H9 (cell line): ENCODE measurements at regions not wholly inside any gene's neighbourhood (a gene's known extent, or its start where the extent isn't known, plus 50 kb on each side); places are given as distances from the start of the nearest gene placed in this dataset.

Source experiments
- DNase-seq: peaks from one replicate; pipeline ENCODE4 v3.0.0-alpha.2; 2017
- H2AFZ ChIP-seq: one replicate; pipeline ENCODE4 v1.6.1; 2013; ENCODE audit warnings: mild to moderate bottlenecking, low read length, control low read depth, moderate library complexity
- H2AK5ac ChIP-seq: 2 replicates; pipeline ENCODE4 v1.6.1; 2013; ENCODE audit warnings: low read length, control low read depth, mixed read lengths; ENCODE audit not compliant: insufficient read length
- H2BK120ac ChIP-seq: one replicate; pipeline ENCODE4 v1.6.1; 2013; ENCODE audit warnings: low read depth, mild to moderate bottlenecking, low read length, control low read depth, inconsistent platforms; ENCODE audit not compliant: poor library complexity, severe bottlenecking
- H2BK12ac ChIP-seq: 2 replicates; pipeline ENCODE4 v1.6.1; 2013; ENCODE audit warnings: low read length, control low read depth, mixed read lengths, low read depth; ENCODE audit not compliant: insufficient read length
- H2BK15ac ChIP-seq: 2 replicates; pipeline ENCODE4 v1.6.1; 2013; ENCODE audit warnings: low read depth, low read length, control low read depth
- H2BK20ac ChIP-seq: one replicate; pipeline ENCODE4 v1.6.1; 2013; ENCODE audit warnings: low read depth, mild to moderate bottlenecking, low read length, control low read depth, inconsistent platforms; ENCODE audit not compliant: poor library complexity, severe bottlenecking
- H2BK5ac ChIP-seq: 2 replicates; pipeline ENCODE4 v1.6.1; 2013; ENCODE audit warnings: low read length, control low read depth, mixed read lengths; ENCODE audit not compliant: insufficient read length
- H3K14ac ChIP-seq: 2 replicates; pipeline ENCODE4 v1.6.1; 2013; ENCODE audit warnings: low read length, control low read depth; ENCODE audit not compliant: insufficient read depth
- H3K18ac ChIP-seq: 2 replicates; pipeline ENCODE4 v1.6.1; 2013; ENCODE audit warnings: low read depth, mild to moderate bottlenecking, mixed read lengths, low read length, control low read depth; ENCODE audit not compliant: insufficient read length
- H3K23ac ChIP-seq: 2 replicates; pipeline ENCODE4 v1.6.1; 2013; ENCODE audit warnings: low read length, control low read depth, mixed read lengths, low read depth; ENCODE audit not compliant: insufficient read length
- H3K23me2 ChIP-seq: 2 replicates; pipeline ENCODE4 v1.6.1; 2013; ENCODE audit warnings: low read depth, mild to moderate bottlenecking, mixed read lengths, low read length, control low read depth; ENCODE audit not compliant: insufficient read length, poor library complexity, severe bottlenecking
- H3K27ac ChIP-seq: 2 replicates; pipeline ENCODE4 v1.5.1; 2013; ENCODE audit warnings: low read length, control low read depth, mixed read lengths, low read depth; ENCODE audit not compliant: insufficient read length
- H3K27me3 ChIP-seq: 2 replicates; pipeline ENCODE4 v1.6.1; 2013; ENCODE audit warnings: low read length, control low read depth, inconsistent platforms; ENCODE audit not compliant: insufficient read depth
- H3K4ac ChIP-seq: 2 replicates; pipeline ENCODE4 v1.6.1; 2013; ENCODE audit warnings: low read depth, mild to moderate bottlenecking, control low read depth, inconsistent platforms, low read length, moderate library complexity
- H3K4me1 ChIP-seq: 2 replicates; pipeline ENCODE4 v1.6.1; 2013; ENCODE audit warnings: low read length, control low read depth, inconsistent platforms; ENCODE audit not compliant: insufficient read depth
- H3K4me2 ChIP-seq: 2 replicates; pipeline ENCODE4 v1.6.1; 2013; ENCODE audit warnings: low read length, control low read depth, mixed read lengths; ENCODE audit not compliant: insufficient read length, insufficient read depth
- H3K56ac ChIP-seq: 2 replicates; pipeline ENCODE4 v1.6.1; 2013; ENCODE audit warnings: low read depth, mild to moderate bottlenecking, mixed read lengths, low read length, control low read depth; ENCODE audit not compliant: insufficient read length
- H3K79me1 ChIP-seq: 2 replicates; pipeline ENCODE4 v1.6.1; 2013; ENCODE audit warnings: low read depth, mild to moderate bottlenecking, moderate library complexity, low read length, control low read depth, inconsistent platforms; ENCODE audit not compliant: insufficient read depth, poor library complexity, severe bottlenecking
- H3K79me2 ChIP-seq: 2 replicates; pipeline ENCODE4 v1.6.1; 2013; ENCODE audit warnings: low read length, control low read depth, inconsistent platforms; ENCODE audit not compliant: insufficient read depth
- H3K9ac ChIP-seq: 2 replicates; pipeline ENCODE4 v1.6.1; 2013; ENCODE audit warnings: low read length, control low read depth, mixed read lengths; ENCODE audit not compliant: insufficient read length; ENCODE audit errors: extremely low read depth
- H3K9me3 ChIP-seq: one replicate; pipeline ENCODE4 v1.6.1; 2013; ENCODE audit warnings: low read depth, low read length, inconsistent platforms; ENCODE audit not compliant: control insufficient read depth
- H3T11ph ChIP-seq: one replicate; pipeline ENCODE4 v1.6.1; 2013; ENCODE audit warnings: mild to moderate bottlenecking, low read length, control low read depth, inconsistent platforms
- H4K20me1 ChIP-seq: one replicate; pipeline ENCODE4 v1.6.1; 2013; ENCODE audit not compliant: control insufficient read depth, insufficient read length, insufficient read depth
- H4K5ac ChIP-seq: 2 replicates; pipeline ENCODE4 v1.6.1; 2013; ENCODE audit warnings: low read depth, mild to moderate bottlenecking, mixed read lengths, low read length, control low read depth; ENCODE audit not compliant: insufficient read length
- H4K8ac ChIP-seq: replicated peaks from 2 replicates; pipeline ENCODE4 v1.6.1; 2013; ENCODE audit warnings: low read length, control low read depth, mixed read lengths, low read depth; ENCODE audit not compliant: insufficient read length
- H4K91ac ChIP-seq: 2 replicates; pipeline ENCODE4 v1.6.1; 2013; ENCODE audit warnings: low read depth, mild to moderate bottlenecking, moderate library complexity, mixed read lengths, low read length, control low read depth; ENCODE audit not compliant: insufficient read length
- H3K27ac Mint-ChIP-seq, 3 experiments: 2 replicates in 2 of 3; 3 replicates in 1 of 3; pipeline ENCODE4 v1.8.0; 2020 to 2021; ENCODE audit warnings: mixed read lengths in 3 of 3, mild to moderate bottlenecking in 1 of 3, moderate library complexity in 1 of 3
- H3K27me3 Mint-ChIP-seq: 2 replicates; pipeline ENCODE4 v1.8.0; 2021; ENCODE audit warnings: low read depth, mild to moderate bottlenecking, moderate library complexity, mixed read lengths
- H3K36me3 Mint-ChIP-seq, 3 experiments: 2 replicates in 2 of 3; 3 replicates in 1 of 3; pipeline ENCODE4 v1.8.0; 2020 to 2021; ENCODE audit warnings: low read depth in 3 of 3, mixed read lengths in 3 of 3; ENCODE audit not compliant: insufficient read depth in 1 of 3
- H3K4me1 Mint-ChIP-seq, 2 experiments: 2 replicates each; pipeline ENCODE4 v1.8.0; 2020; ENCODE audit warnings: mixed read lengths in 2 of 2
- H3K4me3 Mint-ChIP-seq, 2 experiments: 2 replicates in 1 of 2; 3 replicates in 1 of 2; pipeline ENCODE4 v1.8.0; 2020 to 2021; ENCODE audit warnings: mild to moderate bottlenecking in 2 of 2, mixed read lengths in 2 of 2, moderate library complexity in 1 of 2
- H3K9me3 Mint-ChIP-seq, 2 experiments: 2 replicates in 1 of 2; 3 replicates in 1 of 2; pipeline ENCODE4 v1.8.0; 2020; ENCODE audit warnings: mild to moderate bottlenecking in 2 of 2, mixed read lengths in 2 of 2, moderate library complexity in 1 of 2
- CTCF ChIP-seq: fragments of 200-600 bp; sonication (generic); conservative IDR thresholded peaks from 3 replicates; pipeline ENCODE4 v1.8.0; 2021; ENCODE audit warnings: antibody characterized with exemption, mild to moderate bottlenecking
- WGBS: extraction: QIAGEN DNeasy Blood & Tissue Kit; methylation state at CpG from one replicate; pipeline ENCODE4 v1.1.7; 2013; ENCODE audit warnings: missing lambda C conversion rate, low lambda C conversion rate, mixed read lengths; ENCODE audit not compliant: insufficient read length; ENCODE audit errors: extremely low coverage; 5-methylcytosine and 5-hydroxymethylcytosine counted together

GRCh38 chr6:114437235-114437634, 94.4 kb upstream of the HS3ST5 start:
- no peak overlapping the region for H2BK5ac ChIP-seq
- no peaks in the 10 kb centered on the region; the same call in 1 of the 2 replicates for H3K79me2 ChIP-seq
- no peaks in the 10 kb centered on the region for H3K4me1 ChIP-seq
- H3K4me2 ChIP-seq = no peak overlapping the region
- no peak overlapping the region for H3K18ac ChIP-seq
- H2AK5ac ChIP-seq = no peak overlapping the region
- H4K91ac ChIP-seq = no peak overlapping the region
- H2BK12ac ChIP-seq = no peak overlapping the region
- H2BK20ac ChIP-seq = no peak overlapping the region
- H3K27ac ChIP-seq = no peak overlapping the region
- no peak overlapping the region for H3K27ac Mint-ChIP-seq
- H3K9ac ChIP-seq = no peak overlapping the region
- no peaks in the 10 kb centered on the region for H3K79me1 ChIP-seq
- H3T11ph ChIP-seq = no peak overlapping the region
- H4K8ac ChIP-seq = no peak overlapping the region
- H3K27me3 ChIP-seq = no peaks in the 10 kb centered on the region
- no peaks in the 10 kb centered on the region for H3K27me3 Mint-ChIP-seq
- WGBS = no CpG with 5 or more reads among the region's 1 CpG
- no peak overlapping the region for H4K5ac ChIP-seq
- no peak overlapping the region for H3K4ac ChIP-seq
- H3K4me1 Mint-ChIP-seq = peaks cover 24% of the 10 kb centered on the region in 2 experiments
- no peak overlapping the region for H2BK120ac ChIP-seq
- DNase-seq = no peak
- H4K20me1 ChIP-seq = no peaks in the 10 kb centered on the region
- peaks cover 0 to 2% of the 10 kb centered on the region in 2 experiments; a peak in 1 of 5 replicates for H3K9me3 Mint-ChIP-seq
- no peak for TF ChIP-seq CTCF
- no peaks in the 10 kb centered on the region for H3K23me2 ChIP-seq
- no peak overlapping the region for H3K56ac ChIP-seq
- no peak overlapping the region for H2BK15ac ChIP-seq
- H3K14ac ChIP-seq = no peak overlapping the region
- H2AFZ ChIP-seq = no peak overlapping the region
- H3K36me3 Mint-ChIP-seq = peaks cover 0 to 2% (median 0%) of the 10 kb centered on the region in 3 experiments; a peak in 2 of 7 replicates
- no peak overlapping the region for H3K23ac ChIP-seq
- H3K9me3 ChIP-seq = no peaks in the 10 kb centered on the region
- no peak overlapping the region for H3K4me3 Mint-ChIP-seq
